RWPE1 (cell line): ENCODE measurements at regions not wholly inside any gene's neighbourhood (a gene's known extent, or its start where the extent isn't known, plus 50 kb on each side); places are given as distances from the start of the nearest gene placed in this dataset.

Experiments
- CTCF ChIA-PET: fragments of 350-600 bp; sonication (Branson Sonifier 250); formaldehyde crosslinking; extraction: SDS; loops from one replicate; lab custom pipeline; 2021; lab: Yijun Ruan, JAX
- POLR2A ChIA-PET: fragments of 400-600 bp; formaldehyde crosslinking; extraction: SDS; loops from one replicate; lab custom pipeline; 2020; ENCODE audit warnings: antibody characterized with exemption; ENCODE audit not compliant: low non-redundant PET; lab: Yijun Ruan, JAX
- DNase-seq: peaks from one replicate; pipeline ENCODE4 v3.0.0; 2012; ENCODE audit warnings: low spot score
- H3K27ac ChIP-seq: fragments of 450-650 bp; 2 replicates; pipeline ENCODE4 v1.5.1; 2017
- TF ChIP-seq, protein P1 (sequence below): fragments of 450-650 bp; conservative IDR thresholded peaks from 2 replicates; pipeline ENCODE4 v1.5.1; 2017; ENCODE audit warnings: low read depth, mild to moderate bottlenecking

- POLR2A ChIA-PET: no interaction called here
- no peak for DNase-seq
- no peak overlapping the region for H3K27ac ChIP-seq
- CTCF ChIA-PET: interaction anchor here (0.7 kb wide), 1 partner anchor 88 kb away, joined by 4 read pairs; no protein-coding TSS in a partner anchor
- TF ChIP-seq, protein P1, sequence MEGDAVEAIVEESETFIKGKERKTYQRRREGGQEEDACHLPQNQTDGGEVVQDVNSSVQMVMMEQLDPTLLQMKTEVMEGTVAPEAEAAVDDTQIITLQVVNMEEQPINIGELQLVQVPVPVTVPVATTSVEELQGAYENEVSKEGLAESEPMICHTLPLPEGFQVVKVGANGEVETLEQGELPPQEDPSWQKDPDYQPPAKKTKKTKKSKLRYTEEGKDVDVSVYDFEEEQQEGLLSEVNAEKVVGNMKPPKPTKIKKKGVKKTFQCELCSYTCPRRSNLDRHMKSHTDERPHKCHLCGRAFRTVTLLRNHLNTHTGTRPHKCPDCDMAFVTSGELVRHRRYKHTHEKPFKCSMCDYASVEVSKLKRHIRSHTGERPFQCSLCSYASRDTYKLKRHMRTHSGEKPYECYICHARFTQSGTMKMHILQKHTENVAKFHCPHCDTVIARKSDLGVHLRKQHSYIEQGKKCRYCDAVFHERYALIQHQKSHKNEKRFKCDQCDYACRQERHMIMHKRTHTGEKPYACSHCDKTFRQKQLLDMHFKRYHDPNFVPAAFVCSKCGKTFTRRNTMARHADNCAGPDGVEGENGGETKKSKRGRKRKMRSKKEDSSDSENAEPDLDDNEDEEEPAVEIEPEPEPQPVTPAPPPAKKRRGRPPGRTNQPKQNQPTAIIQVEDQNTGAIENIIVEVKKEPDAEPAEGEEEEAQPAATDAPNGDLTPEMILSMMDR: no peak
Measured at GRCh38 chr5:104267320-104268015, 704.9 kb upstream of the NUDT12 start.

GRCh38 chr5:104266161-104266560 is 703.6 kb upstream of the NUDT12 start:
- POLR2A ChIA-PET: no interaction called here
- H3K27ac ChIP-seq: no peak overlapping the region
- no peak for DNase-seq
- TF ChIP-seq, protein P1: no peak
- CTCF ChIA-PET: no interaction called here

DNA sequence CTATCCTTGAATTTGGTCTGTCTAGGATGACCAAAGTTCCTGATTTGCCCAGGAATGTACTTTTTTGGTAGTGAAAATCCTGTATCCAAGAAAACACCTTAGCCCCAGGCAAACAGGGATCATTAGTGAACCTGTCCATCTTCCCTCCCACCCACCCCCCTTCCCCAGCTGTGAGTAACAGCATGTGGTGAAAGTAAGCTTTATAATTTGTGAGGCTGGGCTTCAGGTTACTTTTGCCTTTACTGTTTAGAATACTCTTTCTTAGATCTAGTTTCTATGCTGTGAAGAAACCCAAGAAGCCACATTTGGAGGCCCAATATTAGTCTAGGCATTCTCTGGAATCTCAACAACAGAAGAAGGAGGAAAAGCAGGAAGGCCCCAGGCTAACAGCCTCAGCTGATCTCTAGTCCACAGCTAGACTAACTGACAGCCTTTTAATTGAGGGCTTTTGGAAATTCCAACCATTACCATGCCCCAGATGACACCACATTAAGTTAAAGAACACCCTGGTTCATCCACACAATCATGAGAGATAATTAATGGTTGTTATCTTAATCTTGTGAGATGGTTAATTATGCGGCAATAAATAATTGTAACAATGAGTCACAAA is 703.0 kb upstream of the NUDT12 start:
- CTCF ChIA-PET: no interaction called here

GRCh38 chr5:104247260-104247659 is 684.7 kb upstream of the NUDT12 start:
- H3K27ac ChIP-seq: no peak overlapping the region
- no peak for DNase-seq
- TF ChIP-seq, protein P1: no peak
- CTCF ChIA-PET: no interaction called here
- POLR2A ChIA-PET: no interaction called here

More for the DNA sequence above, 703.0 kb upstream of the NUDT12 start:
- peak; percentile 5 for DNase-seq
- H3K27ac ChIP-seq: no peak overlapping the region
- POLR2A ChIA-PET: no interaction called here
- TF ChIP-seq, protein P1: no peak

DNA sequence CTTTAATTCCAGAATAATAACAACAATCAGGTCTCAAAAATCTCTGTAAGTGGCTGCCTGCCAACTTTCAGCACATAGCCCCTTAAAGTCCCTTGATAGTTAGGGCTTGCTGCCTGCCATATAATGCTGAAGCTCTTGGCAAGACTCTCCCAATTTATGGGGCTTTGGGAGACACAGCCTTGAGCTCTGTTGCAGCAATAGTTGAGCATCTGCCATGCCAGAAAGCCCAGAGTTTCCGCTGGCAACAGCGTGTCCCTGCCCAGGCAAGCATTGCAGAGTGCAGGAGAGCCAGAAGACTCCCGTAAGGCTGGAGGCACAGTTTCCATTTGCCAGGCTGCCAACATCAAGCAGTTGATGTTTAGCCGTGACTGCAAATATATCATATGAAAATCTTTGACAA is 678.5 kb upstream of the NUDT12 start:
- no peak for DNase-seq
- TF ChIP-seq, protein P1: no peak
- ChIA-PET CTCF (no interaction called here), POLR2A (no interaction called here)
- no peak overlapping the region for H3K27ac ChIP-seq

- ChIA-PET CTCF (no interaction called here), POLR2A (no interaction called here)
- DNase-seq: no peak
- TF ChIP-seq, protein P1: no peak
- no peak overlapping the region for H3K27ac ChIP-seq
Measured at GRCh38 chr5:104237586-104237985, 675.0 kb upstream of the NUDT12 start.
